GM13976 (cell line): ENCODE measurements at regions not wholly inside any gene's neighbourhood (a gene's known extent, or its start where the extent isn't known, plus 50 kb on each side); places are given as distances from the start of the nearest gene placed in this dataset.
"Not testable (repeated sequence)": the region's sequence is repeated elsewhere in the genome, so short reads cannot be mapped to it uniquely, and the experiment has no call there.

ENCODE experiments used
- DNase-seq: peaks from one replicate; pipeline ENCODE4 v3.0.0; 2012; ENCODE audit warnings: low spot score
- CTCF ChIP-seq: IDR thresholded peaks from 2 replicates; pipeline ENCODE4 v1.5.1; 2012; ENCODE audit warnings: borderline replicate concordance, mild to moderate bottlenecking; ENCODE audit not compliant: insufficient read depth; ENCODE audit errors: extremely low read depth, missing control alignments, control extremely low read depth
- in situ Hi-C: fragments of 300-500 bp; cut with MboI; formaldehyde crosslinking; loops from one replicate; pipeline ENCODE4 v1.12.0; 2022; ENCODE audit warnings: low sequenced_read_pairs, mixed read lengths, inconsistent platforms; ENCODE audit not compliant: unreplicated experiment

- no peak for TF ChIP-seq CTCF
- DNase-seq = no peak
- in situ Hi-C loops = no loop called here
Measured at GRCh38 chr4:72663828-72664227, 94.8 kb upstream of the ADAMTS3 start.

GRCh38 chr4:72661830-72662229 is 92.8 kb upstream of the ADAMTS3 start:
- TF ChIP-seq CTCF = no peak
- in situ Hi-C loops = no loop called here
- DNase-seq = no peak

GRCh38 chr4:72641611-72642010 is 72.6 kb upstream of the ADAMTS3 start:
- no peak for DNase-seq
- TF ChIP-seq CTCF = no peak
- in situ Hi-C loops = no loop called here

- DNase-seq, in situ Hi-C loops: not testable (repeated sequence)
Measured at GRCh38 chr4:72636866-72637265, 67.8 kb upstream of the ADAMTS3 start.

GRCh38 chr4:72635931-72636330 is 66.9 kb upstream of the ADAMTS3 start:
- DNase-seq, in situ Hi-C loops: not testable (repeated sequence)

- in situ Hi-C loops = not testable (repeated sequence)
Measured at GRCh38 chr4:72632253-72632652, 63.2 kb upstream of the ADAMTS3 start.

GRCh38 chr4:72631296-72631695 is 62.3 kb upstream of the ADAMTS3 start:
- in situ Hi-C loops = no loop called here
- no peak for TF ChIP-seq CTCF
- DNase-seq = no peak

More at GRCh38 chr4:72632253-72632652, 63.2 kb upstream of the ADAMTS3 start:
- DNase-seq = not testable (repeated sequence)

GRCh38 chr4:72629540-72629939 is 60.5 kb upstream of the ADAMTS3 start:
- DNase-seq = no peak
- TF ChIP-seq CTCF = no peak
- in situ Hi-C loops = no loop called here
